Liver (tissue), 3 donors: ENCODE measurements at regions not wholly inside any gene's neighbourhood (a gene's known extent, or its start where the extent isn't known, plus 50 kb on each side); places are given as distances from the start of the nearest gene placed in this dataset.

Source experiments
- EGR1 ChIP-seq, 2 donors: IDR thresholded peaks; 2 replicates each; pipeline ENCODE4 v1.6.1; 2016 to 2018; ENCODE audit warnings: antibody characterized with exemption in 2 of 2, low read depth in 2 of 2
- GABPA ChIP-seq, 2 donors: IDR thresholded peaks in 1 of 2; conservative IDR thresholded peaks in 1 of 2; 2 replicates each; pipeline ENCODE4 v1.6.1; 2016; ENCODE audit warnings: antibody characterized with exemption in 2 of 2, mild to moderate bottlenecking in 1 of 2, moderate library complexity in 1 of 2
- JUND ChIP-seq, 2 donors: IDR thresholded peaks; 2 replicates each; pipeline ENCODE4 v1.6.1; 2016; ENCODE audit warnings: antibody characterized with exemption in 2 of 2
- MAX ChIP-seq: IDR thresholded peaks from 2 replicates; pipeline ENCODE4 v1.6.1; 2016; ENCODE audit warnings: antibody characterized with exemption
- NR2F2 ChIP-seq: IDR thresholded peaks from 2 replicates; pipeline ENCODE4 v1.6.1; 2016; ENCODE audit warnings: antibody characterized with exemption
- RAD21 ChIP-seq, 2 donors: IDR thresholded peaks; 2 replicates each; pipeline ENCODE4 v1.6.1; 2016; ENCODE audit warnings: antibody characterized with exemption in 2 of 2, mild to moderate bottlenecking in 2 of 2
- RXRA ChIP-seq, 2 donors: IDR thresholded peaks; 2 replicates each; pipeline ENCODE4 v1.6.1; 2017 to 2018; ENCODE audit warnings: antibody characterized with exemption in 2 of 2, mild to moderate bottlenecking in 1 of 2
- SP1 ChIP-seq: IDR thresholded peaks from 2 replicates; pipeline ENCODE4 v1.6.1; 2018; ENCODE audit warnings: antibody characterized with exemption, mild to moderate bottlenecking
- ZBTB33 ChIP-seq: IDR thresholded peaks from 2 replicates; pipeline ENCODE4 v1.6.1; 2016; ENCODE audit warnings: antibody characterized with exemption
- TF ChIP-seq, protein P1 (sequence below): fragments of 150-350 bp; IDR thresholded peaks from 2 replicates; pipeline ENCODE4 v1.5.1; 2017; ENCODE audit warnings: improper control_type of control experiment, low read depth, low read length; ENCODE audit not compliant: missing input control
- donor health status: healthy.
- donor health status: healthy.

DNA sequence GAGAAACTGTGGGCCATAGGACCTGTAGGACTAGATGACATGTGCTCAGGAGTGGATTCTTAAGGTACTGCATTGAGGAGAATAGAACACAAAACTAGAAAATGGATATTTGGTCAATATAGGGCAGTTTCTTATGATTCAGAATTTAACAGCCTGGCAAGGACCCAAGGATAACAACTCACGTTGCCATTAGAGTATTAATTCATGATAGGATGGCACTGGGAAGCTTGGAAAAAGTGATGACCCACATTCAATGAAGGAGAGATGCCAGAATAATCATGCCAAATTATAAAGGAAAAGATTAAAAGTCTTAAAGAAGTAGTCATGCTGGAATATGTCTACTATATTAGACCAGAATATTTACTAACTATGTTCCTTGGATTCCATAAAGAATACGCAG is 594.5 kb downstream of the ANKRD50 start:
- no peak for TF ChIP-seq ZBTB33
- no peak for TF ChIP-seq MAX
- no peak for TF ChIP-seq GABPA (IDR thresholded peaks at IDR 0.05 in 1 of 2, conservative IDR thresholded peaks at IDR 0.05 in 1 of 2)
- TF ChIP-seq, protein P1, sequence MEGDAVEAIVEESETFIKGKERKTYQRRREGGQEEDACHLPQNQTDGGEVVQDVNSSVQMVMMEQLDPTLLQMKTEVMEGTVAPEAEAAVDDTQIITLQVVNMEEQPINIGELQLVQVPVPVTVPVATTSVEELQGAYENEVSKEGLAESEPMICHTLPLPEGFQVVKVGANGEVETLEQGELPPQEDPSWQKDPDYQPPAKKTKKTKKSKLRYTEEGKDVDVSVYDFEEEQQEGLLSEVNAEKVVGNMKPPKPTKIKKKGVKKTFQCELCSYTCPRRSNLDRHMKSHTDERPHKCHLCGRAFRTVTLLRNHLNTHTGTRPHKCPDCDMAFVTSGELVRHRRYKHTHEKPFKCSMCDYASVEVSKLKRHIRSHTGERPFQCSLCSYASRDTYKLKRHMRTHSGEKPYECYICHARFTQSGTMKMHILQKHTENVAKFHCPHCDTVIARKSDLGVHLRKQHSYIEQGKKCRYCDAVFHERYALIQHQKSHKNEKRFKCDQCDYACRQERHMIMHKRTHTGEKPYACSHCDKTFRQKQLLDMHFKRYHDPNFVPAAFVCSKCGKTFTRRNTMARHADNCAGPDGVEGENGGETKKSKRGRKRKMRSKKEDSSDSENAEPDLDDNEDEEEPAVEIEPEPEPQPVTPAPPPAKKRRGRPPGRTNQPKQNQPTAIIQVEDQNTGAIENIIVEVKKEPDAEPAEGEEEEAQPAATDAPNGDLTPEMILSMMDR: no peak
- no peak for TF ChIP-seq SP1
- TF ChIP-seq JUND (IDR thresholded peaks at IDR 0.05): no peak
- no peak for TF ChIP-seq RXRA (IDR thresholded peaks at IDR 0.05)
- TF ChIP-seq EGR1 (IDR thresholded peaks at IDR 0.05; ENCODE audit: low read depth in 2 of 2): no peak
- TF ChIP-seq RAD21 (IDR thresholded peaks at IDR 0.05): no peak
- no peak for TF ChIP-seq NR2F2
